AG04450 (cell line): ENCODE measurements at regions not wholly inside any gene's neighbourhood (a gene's known extent, or its start where the extent isn't known, plus 50 kb on each side); places are given as distances from the start of the nearest gene placed in this dataset.

Experiments used
- CTCF ChIA-PET: fragments of 300-600, 350-600 bp; formaldehyde crosslinking; extraction: SDS; loops from one replicate; lab custom pipeline; 2022; ENCODE audit warnings: antibody characterized with exemption, inconsistent platforms; lab: Charles Lee
- POLR2A ChIA-PET: fragments of 350-600 bp; formaldehyde crosslinking; extraction: SDS; loops from one replicate; lab custom pipeline; 2021; ENCODE audit warnings: antibody characterized with exemption, inconsistent platforms; lab: Yijun Ruan, JAX
- DNase-seq: peaks from one replicate; pipeline ENCODE4 v3.0.0-alpha.2; 2011; ENCODE audit warnings: low read depth, low spot score
- H3K27ac ChIP-seq: one replicate; pipeline ENCODE4 v1.5.1; 2012; ENCODE audit warnings: low read depth, low read length, control low read depth
- H3K27me3 ChIP-seq: one replicate; pipeline ENCODE4 v1.6.0; 2012; ENCODE audit warnings: low read length; ENCODE audit not compliant: control insufficient read depth, insufficient read depth
- H3K4me3 ChIP-seq: 2 replicates; pipeline ENCODE4 v1.5.1; 2011; ENCODE audit warnings: mild to moderate bottlenecking, low read depth, low read length, control low read depth
- H3K9me3 ChIP-seq: 2 replicates; pipeline ENCODE4 v1.5.1; 2012; ENCODE audit warnings: low read length; ENCODE audit not compliant: control insufficient read depth, insufficient read depth
- CTCF ChIP-seq: IDR thresholded peaks from 2 replicates; pipeline ENCODE4 v1.5.1; 2011; ENCODE audit warnings: low read depth, low read length, control low read depth, inconsistent platforms

- no peak overlapping the region for H3K27ac ChIP-seq
- DNase-seq = no peak
- H3K9me3 ChIP-seq = peaks cover 3% of the 10 kb centered on the region; the same call in 1 of the 2 replicates
- ChIA-PET CTCF (interaction anchor here (1.2 kb wide), 1 partner anchor 45 kb away, joined by 3 read pairs; no protein-coding TSS in a partner anchor), POLR2A (interaction anchor here (1.2 kb wide), 1 partner anchor 317 kb away, joined by 5 read pairs; no protein-coding TSS in a partner anchor)
- no peak for TF ChIP-seq CTCF
- no peak overlapping the region for H3K4me3 ChIP-seq
- H3K27me3 ChIP-seq = no peaks in the 10 kb centered on the region
Observed at GRCh38 chr3:15861163-15861562, 63.4 kb upstream of the ANKRD28 start.

- no peak for DNase-seq
- Histone ChIP-seq H3K27ac (no peak overlapping the region), H3K4me3 (no peak overlapping the region), H3K27me3 (no peaks in the 10 kb centered on the region), H3K9me3 (peaks cover 2% of the 10 kb centered on the region; the same call in 1 of the 2 replicates)
- ChIA-PET POLR2A (no interaction called here), CTCF (no interaction called here)
- no peak for TF ChIP-seq CTCF
Observed at GRCh38 chr3:15872807-15873206, 75.0 kb upstream of the ANKRD28 start.

- H3K4me3 ChIP-seq = no peak overlapping the region
- POLR2A ChIA-PET = no interaction called here
- no peak for TF ChIP-seq CTCF
- no peak overlapping the region for H3K27ac ChIP-seq
- H3K9me3 ChIP-seq = peaks cover 8% of the 10 kb centered on the region; the same call in 1 of the 2 replicates
- DNase-seq = no peak
- CTCF ChIA-PET = interaction anchor here (0.6 kb wide), 1 partner anchor 375 kb away, joined by 3 read pairs; no protein-coding TSS in a partner anchor
- H3K27me3 ChIP-seq = no peaks in the 10 kb centered on the region
Observed at GRCh38 chr3:15873415-15873814, 75.6 kb upstream of the ANKRD28 start.

GRCh38 chr3:15875016-15875689 lies 77.4 kb upstream of the ANKRD28 start:
- H3K4me3 ChIP-seq = no peak overlapping the region
- ChIA-PET CTCF (interaction anchor here (1.4 to 1.6 kb wide), 2 partner anchors 59 to 373 kb away, joined by 4 to 5 read pairs; no protein-coding TSS in a partner anchor), POLR2A (interaction anchor here (1.5 kb wide), 1 partner anchor 18 kb away, joined by 3 read pairs; no protein-coding TSS in a partner anchor)
- peaks cover 11% of the 10 kb centered on the region; the same call in 1 of the 2 replicates for H3K9me3 ChIP-seq
- no peak for DNase-seq
- H3K27me3 ChIP-seq = no peaks in the 10 kb centered on the region
- TF ChIP-seq CTCF = no peak
- peak overlapping the region; percentile 73 for H3K27ac ChIP-seq

GRCh38 chr3:15876669-15877068 lies 78.9 kb upstream of the ANKRD28 start:
- ChIA-PET CTCF (no interaction called here), POLR2A (no interaction called here)
- Histone ChIP-seq H3K9me3 (peaks cover 11% of the 10 kb centered on the region; the same call in 1 of the 2 replicates), H3K27ac (no peak overlapping the region), H3K4me3 (no peak overlapping the region), H3K27me3 (no peaks in the 10 kb centered on the region)
- DNase-seq = no peak
- TF ChIP-seq CTCF = no peak
